ENCODE measurements at regions not wholly inside any gene's neighbourhood (a gene's known extent, or its start where the extent isn't known, plus 50 kb on each side); places are given as distances from the start of the nearest gene placed in this dataset.

DNA sequence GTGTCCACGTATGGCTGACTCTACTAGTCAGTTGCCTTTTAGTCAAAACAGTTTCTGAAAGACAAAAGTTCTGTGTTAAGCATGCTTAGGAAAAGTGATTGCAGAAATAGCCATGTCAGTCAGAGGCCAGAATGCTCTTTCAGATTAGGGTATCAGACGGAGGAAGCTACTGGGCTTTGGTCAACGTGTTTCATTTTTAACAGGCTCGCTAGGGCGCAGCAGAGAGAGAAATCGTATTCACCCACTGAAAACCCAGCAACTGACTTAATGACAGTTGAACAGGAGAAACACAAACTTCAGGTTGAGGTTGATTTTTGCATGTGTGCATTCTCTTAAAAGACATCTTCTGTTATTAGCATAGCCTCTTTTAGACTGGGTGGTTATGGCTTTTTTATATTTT, 322.6 kb upstream of the KIAA1217 start:
- no peak overlapping the region for H3K4me2 ChIP-seq (ENCODE audit: insufficient read depth, low read length)
- ATAC-seq (ENCODE audit: insufficient read depth, low read depth) (no peak), DNase-seq (no peak)
- no peak overlapping the region for H3K9ac ChIP-seq (ENCODE audit: low read depth, low read length)
- peaks cover 7% of the 10 kb centered on the region for H3K27me3 ChIP-seq (ENCODE audit: insufficient read depth, low read length, poor library complexity)
- no peaks in the 10 kb centered on the region for H3K9me3 ChIP-seq (ENCODE audit: insufficient read depth, low read length, severe bottlenecking)
- H3K36me3 ChIP-seq (ENCODE audit: insufficient read depth, low read length) = no peaks in the 10 kb centered on the region
- H3K79me2 ChIP-seq (ENCODE audit: insufficient read depth, low read length) = no peaks in the 10 kb centered on the region
- H3K27ac ChIP-seq (ENCODE audit: low read length) = no peak overlapping the region
- no peaks in the 10 kb centered on the region for H3K4me1 ChIP-seq (ENCODE audit: insufficient read depth, low read length)
- H2AFZ ChIP-seq (ENCODE audit: low read depth, low read length) = no peak overlapping the region
- H4K20me1 ChIP-seq (ENCODE audit: insufficient read depth, low read length) = no peaks in the 10 kb centered on the region
- TF ChIP-seq, protein P1, sequence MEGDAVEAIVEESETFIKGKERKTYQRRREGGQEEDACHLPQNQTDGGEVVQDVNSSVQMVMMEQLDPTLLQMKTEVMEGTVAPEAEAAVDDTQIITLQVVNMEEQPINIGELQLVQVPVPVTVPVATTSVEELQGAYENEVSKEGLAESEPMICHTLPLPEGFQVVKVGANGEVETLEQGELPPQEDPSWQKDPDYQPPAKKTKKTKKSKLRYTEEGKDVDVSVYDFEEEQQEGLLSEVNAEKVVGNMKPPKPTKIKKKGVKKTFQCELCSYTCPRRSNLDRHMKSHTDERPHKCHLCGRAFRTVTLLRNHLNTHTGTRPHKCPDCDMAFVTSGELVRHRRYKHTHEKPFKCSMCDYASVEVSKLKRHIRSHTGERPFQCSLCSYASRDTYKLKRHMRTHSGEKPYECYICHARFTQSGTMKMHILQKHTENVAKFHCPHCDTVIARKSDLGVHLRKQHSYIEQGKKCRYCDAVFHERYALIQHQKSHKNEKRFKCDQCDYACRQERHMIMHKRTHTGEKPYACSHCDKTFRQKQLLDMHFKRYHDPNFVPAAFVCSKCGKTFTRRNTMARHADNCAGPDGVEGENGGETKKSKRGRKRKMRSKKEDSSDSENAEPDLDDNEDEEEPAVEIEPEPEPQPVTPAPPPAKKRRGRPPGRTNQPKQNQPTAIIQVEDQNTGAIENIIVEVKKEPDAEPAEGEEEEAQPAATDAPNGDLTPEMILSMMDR (IDR thresholded peaks at IDR 0.05; ENCODE audit: borderline replicate concordance, extremely low read depth, low read length, poor library complexity, severe bottlenecking) = no peak
- TF ChIP-seq EZH2 (IDR thresholded peaks at IDR 0.05; ENCODE audit: borderline replicate concordance, low read depth, low read length, severe bottlenecking) = no peak
- H3K4me3 ChIP-seq (ENCODE audit: low read depth in 1 of 2, low read length in 2 of 2) = no peak overlapping the region

DNA sequence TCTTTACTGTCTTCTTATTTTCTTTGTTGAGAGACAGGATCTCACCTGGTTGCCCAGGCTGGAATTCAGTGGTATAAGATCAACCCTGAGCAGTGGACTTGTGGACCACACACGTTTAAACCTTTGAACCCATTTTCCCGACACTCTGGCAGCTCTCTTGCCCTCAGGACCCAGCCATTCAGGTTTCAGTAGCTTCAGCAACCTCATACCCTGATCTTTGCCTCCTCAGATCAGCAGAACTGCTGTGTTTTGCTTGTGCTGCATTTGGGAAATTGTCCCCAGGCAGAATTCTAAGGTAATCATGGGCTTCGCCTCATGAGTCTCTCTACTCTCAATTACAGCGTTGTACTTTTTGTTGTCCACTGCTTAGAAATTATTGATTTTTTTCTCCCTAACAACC, 317.6 kb upstream of the KIAA1217 start:
- H3K27me3 ChIP-seq (ENCODE audit: insufficient read depth, low read length, poor library complexity) = peaks cover 9% of the 10 kb centered on the region
- no peak overlapping the region for H3K4me2 ChIP-seq (ENCODE audit: insufficient read depth, low read length)
- no peak overlapping the region for H3K9ac ChIP-seq (ENCODE audit: low read depth, low read length)
- H4K20me1 ChIP-seq (ENCODE audit: insufficient read depth, low read length) = no peaks in the 10 kb centered on the region
- DNase-seq (no peak), ATAC-seq (ENCODE audit: insufficient read depth, low read depth) (no peak)
- no peak overlapping the region for H3K4me3 ChIP-seq (ENCODE audit: low read depth in 1 of 2, low read length in 2 of 2)
- H3K27ac ChIP-seq (ENCODE audit: low read length) = no peak overlapping the region
- no peaks in the 10 kb centered on the region for H3K4me1 ChIP-seq (ENCODE audit: insufficient read depth, low read length)
- no peak overlapping the region for H2AFZ ChIP-seq (ENCODE audit: low read depth, low read length)
- no peaks in the 10 kb centered on the region for H3K9me3 ChIP-seq (ENCODE audit: insufficient read depth, low read length, severe bottlenecking)
- H3K79me2 ChIP-seq (ENCODE audit: insufficient read depth, low read length) = no peaks in the 10 kb centered on the region
- H3K36me3 ChIP-seq (ENCODE audit: insufficient read depth, low read length) = no peaks in the 10 kb centered on the region
- TF ChIP-seq, protein P1 (IDR thresholded peaks at IDR 0.05; ENCODE audit: borderline replicate concordance, extremely low read depth, low read length, poor library complexity, severe bottlenecking) = no peak
- TF ChIP-seq EZH2 (IDR thresholded peaks at IDR 0.05; ENCODE audit: borderline replicate concordance, low read depth, low read length, severe bottlenecking) = no peak

DNA sequence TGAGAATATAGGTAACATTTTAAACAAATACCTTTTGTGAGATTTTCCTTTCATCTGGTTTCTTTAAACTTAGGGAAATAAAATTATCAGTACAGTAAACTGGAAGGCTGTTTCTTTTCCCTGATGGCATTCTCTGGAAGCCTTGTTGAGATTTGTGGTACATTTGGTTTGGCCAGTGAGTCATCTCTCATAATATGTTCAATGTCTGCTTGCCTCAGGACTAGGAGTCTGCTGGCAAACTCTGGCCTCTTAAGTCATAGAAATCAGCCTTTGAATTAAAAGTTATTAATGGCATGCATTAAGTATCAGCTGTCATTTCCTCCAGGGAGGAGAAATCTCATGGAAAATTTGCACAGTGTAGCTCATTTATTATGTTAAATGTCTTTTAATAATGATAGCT, 316.6 kb upstream of the KIAA1217 start:
- H3K27ac ChIP-seq (ENCODE audit: low read length) = no peak overlapping the region
- no peaks in the 10 kb centered on the region for H3K9me3 ChIP-seq (ENCODE audit: insufficient read depth, low read length, severe bottlenecking)
- H3K4me1 ChIP-seq (ENCODE audit: insufficient read depth, low read length) = no peaks in the 10 kb centered on the region
- H3K36me3 ChIP-seq (ENCODE audit: insufficient read depth, low read length) = no peaks in the 10 kb centered on the region
- no peaks in the 10 kb centered on the region for H4K20me1 ChIP-seq (ENCODE audit: insufficient read depth, low read length)
- no peak overlapping the region for H2AFZ ChIP-seq (ENCODE audit: low read depth, low read length)
- DNase-seq (no peak), ATAC-seq (ENCODE audit: insufficient read depth, low read depth) (no peak)
- H3K4me2 ChIP-seq (ENCODE audit: insufficient read depth, low read length) = no peak overlapping the region
- no peak overlapping the region for H3K9ac ChIP-seq (ENCODE audit: low read depth, low read length)
- no peak overlapping the region for H3K4me3 ChIP-seq (ENCODE audit: low read depth in 1 of 2, low read length in 2 of 2)
- peaks cover 9% of the 10 kb centered on the region for H3K27me3 ChIP-seq (ENCODE audit: insufficient read depth, low read length, poor library complexity)
- no peaks in the 10 kb centered on the region for H3K79me2 ChIP-seq (ENCODE audit: insufficient read depth, low read length)
- TF ChIP-seq, protein P1 (IDR thresholded peaks at IDR 0.05; ENCODE audit: borderline replicate concordance, extremely low read depth, low read length, poor library complexity, severe bottlenecking) = no peak
- TF ChIP-seq EZH2 (IDR thresholded peaks at IDR 0.05; ENCODE audit: borderline replicate concordance, low read depth, low read length, severe bottlenecking) = no peak

DNA sequence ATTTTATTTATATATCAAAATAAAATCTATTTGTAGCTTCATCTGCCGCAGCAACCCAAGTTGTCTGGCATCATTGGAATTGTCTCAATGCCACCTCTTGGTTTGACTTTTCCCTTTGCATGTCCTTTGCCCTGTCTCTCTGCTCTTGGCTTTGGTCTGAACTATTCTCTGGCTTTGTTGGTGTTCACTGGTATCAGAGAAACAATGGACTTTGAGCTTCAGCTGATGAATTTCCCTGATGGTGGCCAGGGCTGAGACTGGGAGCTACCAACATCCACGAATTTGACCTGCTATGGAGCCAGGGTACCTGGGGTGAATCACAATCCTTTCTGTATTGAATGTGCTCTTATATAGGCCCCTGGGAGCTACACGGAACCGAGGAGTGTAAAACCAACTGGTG, 311.7 kb upstream of the KIAA1217 start:
- no peaks in the 10 kb centered on the region for H3K4me1 ChIP-seq (ENCODE audit: insufficient read depth, low read length)
- no peak overlapping the region for H3K9ac ChIP-seq (ENCODE audit: low read depth, low read length)
- H3K4me3 ChIP-seq (ENCODE audit: low read depth in 1 of 2, low read length in 2 of 2) = no peak overlapping the region
- H3K27me3 ChIP-seq (ENCODE audit: insufficient read depth, low read length, poor library complexity) = no peaks in the 10 kb centered on the region
- H2AFZ ChIP-seq (ENCODE audit: low read depth, low read length) = no peak overlapping the region
- no peaks in the 10 kb centered on the region for H3K79me2 ChIP-seq (ENCODE audit: insufficient read depth, low read length)
- H3K4me2 ChIP-seq (ENCODE audit: insufficient read depth, low read length) = no peak overlapping the region
- no peak overlapping the region for H3K27ac ChIP-seq (ENCODE audit: low read length)
- ATAC-seq (ENCODE audit: insufficient read depth, low read depth) = no peak
- no peak for DNase-seq
- TF ChIP-seq, protein P1 (IDR thresholded peaks at IDR 0.05; ENCODE audit: borderline replicate concordance, extremely low read depth, low read length, poor library complexity, severe bottlenecking) = no peak
- TF ChIP-seq EZH2 (IDR thresholded peaks at IDR 0.05; ENCODE audit: borderline replicate concordance, low read depth, low read length, severe bottlenecking) = no peak
- H4K20me1 ChIP-seq (ENCODE audit: insufficient read depth, low read length) = no peaks in the 10 kb centered on the region
- no peaks in the 10 kb centered on the region for H3K9me3 ChIP-seq (ENCODE audit: insufficient read depth, low read length, severe bottlenecking)
- no peaks in the 10 kb centered on the region for H3K36me3 ChIP-seq (ENCODE audit: insufficient read depth, low read length)

All from DND-41 (cell line).